GM18907 (cell line): ENCODE measurements at regions not wholly inside any gene's neighbourhood (a gene's known extent, or its start where the extent isn't known, plus 50 kb on each side); places are given as distances from the start of the nearest gene placed in this dataset.
"Not testable (repeated sequence)": the region's sequence is repeated elsewhere in the genome, so short reads cannot be mapped to it uniquely, and the experiment has no call there.

Experiments used
- ATAC-seq: cut with Tn5 transposase; IDR thresholded peaks from one replicate; pipeline ENCODE4 v1.9.1; 2021; ENCODE audit warnings: mild to moderate bottlenecking, moderate library complexity; ENCODE audit not compliant: unreplicated experiment

DNA sequence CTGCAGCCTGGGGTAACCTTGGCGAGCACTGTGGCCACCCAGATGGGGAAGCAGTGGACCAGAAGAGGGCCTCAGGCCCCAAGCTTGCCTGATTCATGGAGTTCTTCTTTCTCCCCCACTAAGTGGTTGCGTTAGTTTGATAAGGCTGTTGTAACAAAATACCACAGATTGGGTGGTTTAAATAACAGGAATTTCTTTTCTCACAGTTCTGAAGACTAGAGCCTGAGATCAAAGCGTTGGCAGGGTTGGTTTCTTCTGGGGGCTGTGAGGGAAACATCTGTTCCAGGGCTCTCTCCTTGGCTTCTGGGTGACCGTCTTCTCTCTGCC is 105.7 kb upstream of the GATB start:
- no peak for ATAC-seq

GRCh38 chr4:151865744-151866591 is 105.2 kb upstream of the GATB start:
- no peak for ATAC-seq

DNA sequence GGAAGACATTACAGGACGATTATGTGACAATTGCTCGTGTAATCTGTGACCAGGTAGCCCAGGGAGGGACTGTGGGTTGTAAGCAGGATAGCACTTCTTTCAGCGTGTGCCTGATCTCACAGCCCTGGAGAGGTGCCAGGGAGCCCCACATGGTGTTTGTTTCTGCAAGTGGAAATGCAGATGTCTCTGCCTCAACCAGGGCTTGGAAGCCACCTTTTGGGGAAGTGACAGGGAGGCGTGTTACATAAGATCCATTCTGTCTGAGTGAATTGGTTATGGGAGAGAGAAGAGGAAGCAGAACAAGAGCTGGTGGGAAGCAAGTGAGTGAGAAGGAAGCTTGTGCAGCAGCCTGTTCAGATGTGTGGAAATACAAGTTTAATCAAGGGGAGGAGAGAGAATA is 104.5 kb upstream of the GATB start:
- no peak for ATAC-seq

- no peak for ATAC-seq
Observed at GRCh38 chr4:151864068-151864467, 103.3 kb upstream of the GATB start.

GRCh38 chr4:151862766-151863165 is 102.0 kb upstream of the GATB start:
- ATAC-seq: no peak

DNA sequence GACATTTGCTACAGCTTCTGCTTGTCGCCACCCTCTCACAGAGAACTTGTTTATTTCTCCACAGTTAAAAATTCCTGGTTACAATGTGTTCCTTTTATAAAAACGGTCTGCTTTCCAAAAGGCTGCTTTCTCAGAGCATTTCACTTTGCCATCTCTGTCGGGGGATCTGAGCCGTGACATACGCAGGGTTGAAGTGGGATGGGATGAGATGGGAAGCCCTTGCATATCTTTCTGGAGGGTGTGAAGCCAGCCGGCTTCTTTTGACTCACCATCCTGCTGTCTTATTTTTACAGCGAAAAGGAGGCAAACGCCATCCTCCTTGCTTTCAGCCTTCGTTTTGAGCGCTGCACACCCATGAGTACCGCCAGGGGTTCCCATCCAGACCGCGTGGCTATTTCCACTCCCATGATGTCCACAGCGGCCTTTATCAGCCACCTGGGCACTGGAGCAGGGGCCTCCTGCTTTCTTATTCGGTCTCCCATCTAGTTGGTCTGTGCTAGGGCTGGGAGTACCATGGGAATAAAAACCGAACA is 99.8 kb upstream of the GATB start:
- ATAC-seq: no peak

DNA sequence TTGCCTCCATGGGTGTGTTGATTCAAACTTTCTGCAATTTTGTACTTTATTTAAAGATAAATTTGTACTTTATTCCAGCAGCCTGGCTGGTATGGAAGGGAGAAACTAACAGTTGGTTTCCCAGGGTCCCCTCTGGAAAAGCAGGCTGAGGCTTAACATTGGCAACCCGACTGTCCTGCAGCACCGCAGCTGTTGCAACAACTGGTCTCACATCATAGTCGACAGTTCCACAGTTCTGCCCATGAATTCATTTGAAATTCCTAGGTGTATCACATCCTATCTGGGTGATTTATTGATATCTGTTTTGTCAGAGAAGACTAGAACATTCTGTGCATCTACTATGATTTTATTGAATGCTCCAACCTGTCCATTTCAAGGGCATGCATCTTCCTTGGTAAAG is 98.8 kb upstream of the GATB start:
- no peak for ATAC-seq

- ATAC-seq: no peak
Observed at GRCh38 chr4:151858356-151858755, 97.5 kb upstream of the GATB start.

DNA sequence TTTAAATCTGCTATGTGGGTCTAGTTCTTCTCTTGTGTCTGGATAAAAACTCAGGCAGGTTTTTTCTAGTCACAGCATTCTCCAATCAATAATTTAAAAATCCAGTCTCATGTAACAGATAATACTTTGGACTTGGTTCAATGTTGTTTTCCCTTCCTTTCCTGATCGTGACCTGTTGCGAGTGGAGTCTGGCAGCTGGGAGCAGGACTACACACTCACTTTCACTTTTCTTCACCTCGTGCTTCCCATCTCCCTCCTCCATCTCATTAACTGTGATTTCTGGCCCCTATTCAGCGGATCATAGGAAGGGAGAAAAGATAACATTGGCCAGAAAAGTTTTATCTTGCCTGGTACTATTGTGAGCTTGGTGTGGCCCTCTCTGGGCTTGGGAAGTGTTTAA is 96.6 kb upstream of the GATB start:
- ATAC-seq: no peak

GRCh38 chr4:151855747-151856146 is 94.9 kb upstream of the GATB start:
- no peak for ATAC-seq

DNA sequence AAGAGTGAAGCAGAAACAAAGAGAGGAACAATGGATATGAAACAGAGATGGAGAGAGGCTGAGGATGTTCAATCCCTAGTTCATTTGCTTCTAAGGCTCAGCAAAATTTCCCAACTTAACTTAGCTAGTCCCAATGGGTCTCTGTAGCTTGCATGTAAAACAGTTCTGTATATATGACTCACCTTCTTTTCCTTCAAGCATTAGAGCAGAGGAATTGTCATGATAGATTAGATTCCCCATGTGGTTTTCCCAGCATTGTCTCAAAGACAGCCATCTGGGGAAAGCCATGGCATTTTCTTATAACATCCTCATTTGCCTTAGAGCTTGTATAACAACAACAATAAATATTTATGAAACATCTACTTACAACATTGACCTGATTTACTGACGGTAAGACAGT is 93.9 kb upstream of the GATB start:
- ATAC-seq: no peak

DNA sequence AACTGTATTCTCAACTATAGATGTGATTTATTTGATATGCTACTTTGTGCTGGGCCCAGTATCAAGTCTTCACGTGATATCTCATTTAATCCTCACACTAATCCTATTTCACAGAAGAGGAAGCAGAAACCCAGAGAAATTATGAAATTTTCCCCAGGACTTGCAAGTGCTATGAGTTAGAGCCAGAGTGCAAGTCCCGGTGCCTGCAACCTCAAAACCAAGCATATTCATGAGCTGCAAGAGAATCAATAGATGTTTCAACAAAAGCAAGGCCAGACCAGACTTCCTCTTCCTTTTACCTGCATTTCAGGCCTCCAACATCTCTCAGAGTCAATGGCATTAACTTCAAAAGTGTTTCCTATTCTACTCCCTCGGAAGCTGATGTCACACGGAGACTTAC is 92.2 kb upstream of the GATB start:
- no peak for ATAC-seq

DNA sequence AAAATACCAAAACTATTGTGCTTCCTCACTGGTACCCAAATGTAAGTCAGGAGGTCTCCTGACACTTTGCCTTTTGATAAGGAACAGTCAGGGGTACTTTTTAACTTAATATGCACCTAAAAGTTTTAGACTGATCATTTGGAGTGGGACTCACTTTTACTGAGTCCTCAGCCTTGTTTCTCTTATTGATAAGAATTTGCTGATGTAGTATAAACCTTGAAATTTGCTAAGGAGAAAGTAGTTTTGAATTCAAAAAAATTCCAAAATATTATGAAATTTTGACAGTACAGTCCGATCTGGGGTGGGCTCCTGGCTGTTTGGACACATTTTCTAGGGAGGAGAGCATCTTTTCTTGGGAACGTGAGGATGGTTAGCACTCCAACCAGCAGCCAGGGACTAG is 91.4 kb upstream of the GATB start:
- ATAC-seq: no peak

- ATAC-seq: no peak
Observed at GRCh38 chr4:151851354-151851753, 90.5 kb upstream of the GATB start.

- ATAC-seq: no peak
Observed at GRCh38 chr4:151850791-151851213, 90.0 kb upstream of the GATB start.

- ATAC-seq: not testable (repeated sequence)
Observed at GRCh38 chr4:151845551-151845950, 84.7 kb upstream of the GATB start.

DNA sequence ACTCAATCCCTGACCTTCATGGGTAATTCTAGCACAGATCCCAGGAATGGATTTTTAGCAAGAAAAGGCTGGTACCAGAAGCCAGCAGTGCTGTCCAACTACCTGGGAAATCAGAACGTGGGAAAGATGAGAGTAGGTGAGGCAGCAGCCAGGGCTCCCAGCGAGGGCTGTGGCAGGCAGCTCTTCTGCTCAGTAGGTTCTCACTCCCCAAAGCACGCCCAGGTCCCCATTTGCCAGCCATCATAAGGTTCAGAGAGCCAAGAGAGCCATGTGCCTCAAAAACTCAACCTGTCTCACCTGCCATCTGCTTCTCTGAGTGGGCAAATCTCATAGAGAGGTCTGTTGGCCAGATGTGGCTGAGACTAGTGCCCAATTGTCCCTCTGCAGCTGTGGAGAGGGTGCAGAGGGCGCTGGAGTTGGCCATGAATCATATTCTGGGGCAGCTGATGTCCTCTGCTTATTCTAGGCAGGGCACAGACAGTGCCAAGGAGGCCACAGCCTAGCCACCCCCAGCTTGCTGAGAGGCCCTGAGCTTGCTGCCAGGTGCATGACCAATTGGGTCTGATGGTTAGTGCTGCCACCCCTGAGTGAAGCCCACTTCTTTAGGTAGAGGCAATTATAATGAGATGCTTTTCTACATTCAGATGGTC is 81.7 kb upstream of the GATB start:
- no peak for ATAC-seq

GRCh38 chr4:151841107-151841506 is 80.3 kb upstream of the GATB start:
- ATAC-seq: no peak

GRCh38 chr4:151835467-151835866 is 74.7 kb upstream of the GATB start:
- ATAC-seq: no peak

GRCh38 chr4:151833174-151833573 is 72.4 kb upstream of the GATB start:
- ATAC-seq: no peak

GRCh38 chr4:151831526-151831925 is 70.7 kb upstream of the GATB start:
- ATAC-seq: no peak

DNA sequence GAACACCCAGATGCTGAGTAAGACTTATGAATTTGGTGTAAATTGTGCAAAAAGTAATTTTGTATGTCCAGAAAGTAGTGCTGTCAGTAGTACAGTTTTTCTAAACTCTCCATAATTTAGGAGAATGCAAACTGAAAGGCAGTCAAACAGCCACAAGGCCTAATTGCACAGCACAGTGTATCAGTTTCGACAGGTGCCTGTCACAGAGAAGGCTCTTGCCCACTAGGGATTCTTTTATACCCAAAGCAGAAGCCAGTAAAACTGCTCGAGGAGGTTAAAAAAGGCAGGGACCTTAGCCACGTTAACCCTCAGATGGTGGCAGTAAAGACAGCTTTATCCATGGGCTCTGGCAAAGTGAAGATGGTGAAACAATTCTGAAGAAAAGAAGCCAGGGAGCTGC is 69.4 kb upstream of the GATB start:
- no peak for ATAC-seq
